Tibial nerve (tissue), 4 donors: ENCODE measurements at regions not wholly inside any gene's neighbourhood (a gene's known extent, or its start where the extent isn't known, plus 50 kb on each side); places are given as distances from the start of the nearest gene placed in this dataset.

Experiments
- DNase-seq, 2 donors: peaks; one replicate each; pipeline ENCODE4 v3.0.0-alpha.2; 2019; ENCODE audit warnings: low spot score in 2 of 2
- H3K27ac ChIP-seq, 4 donors: fragments of 200-600 bp; sonication (generic) in 3 of 4; one replicate each; pipeline ENCODE4 v1.5.1; 2017 to 2019; ENCODE audit warnings: mild to moderate bottlenecking in 1 of 4
- H3K27me3 ChIP-seq, 2 donors: fragments of 200-600 bp; sonication (generic) in 1 of 2; one replicate each; pipeline versions ENCODE4 v1.5.1 to v1.6.0; 2017 to 2019
- H3K36me3 ChIP-seq, 3 donors: fragments of 200-600 bp; sonication (generic); one replicate each; pipeline ENCODE4 v1.5.1; 2018 to 2019
- H3K4me1 ChIP-seq, 4 donors: fragments of 200-600 bp; sonication (generic) in 3 of 4; one replicate each; pipeline ENCODE4 v1.5.1; 2017 to 2019
- H3K4me3 ChIP-seq, 4 donors: fragments of 200-600 bp; sonication (generic) in 3 of 4; one replicate each; pipeline ENCODE4 v1.5.1; 2017 to 2019; ENCODE audit warnings: mild to moderate bottlenecking in 1 of 4, moderate library complexity in 1 of 4
- H3K9me3 ChIP-seq, 4 donors: fragments of 200-600 bp; sonication (generic) in 3 of 4; one replicate each; pipeline ENCODE4 v1.5.1; 2017 to 2019
- CTCF ChIP-seq, 5 experiments: fragments of 200-600 bp in 3 of 5; fragments of 450-650 bp in 2 of 5; sonication (generic) in 3 of 5; IDR thresholded peaks; one replicate each; pipeline ENCODE4 v1.5.1; 2016 to 2019; ENCODE audit warnings: antibody characterized with exemption in 5 of 5, mild to moderate bottlenecking in 3 of 5, moderate library complexity in 2 of 5
- EP300 ChIP-seq, 2 donors: sonication (generic); formaldehyde crosslinking; IDR thresholded peaks; one replicate each; pipeline ENCODE4 v1.6.1; 2017; ENCODE audit warnings: antibody characterized with exemption in 2 of 2, mild to moderate bottlenecking in 1 of 2
- POLR2A ChIP-seq, 2 donors: fragments of 450-650 bp; IDR thresholded peaks; one replicate each; pipeline ENCODE4 v1.6.1; 2017; ENCODE audit warnings: antibody characterized with exemption in 2 of 2, mild to moderate bottlenecking in 2 of 2, moderate library complexity in 2 of 2
- WGBS, 2 donors: methylation state at CpG; one replicate each; pipeline ENCODE4 v1.1.5; 2018; 5-methylcytosine and 5-hydroxymethylcytosine counted together

GRCh38 chr7:67566101-67566500 lies 569.5 kb downstream of the TYW1 start:
- no peak overlapping the region for H3K27ac ChIP-seq
- 71 to 76% methylated on average over 4 of the region's 4 CpGs for whole genome bisulfite sequencing, 2 donors

GRCh38 chr7:67571026-67571545 lies 574.5 kb downstream of the TYW1 start:
- Histone ChIP-seq H3K27ac (no peak overlapping the region), H3K27me3 (no peaks in the 10 kb centered on the region), H3K4me1 (no peaks in the 10 kb centered on the region), H3K9me3 (peaks cover 0 to 6% (median 0%) of the 10 kb centered on the region in 4 donors), H3K4me3 (no peak overlapping the region), H3K36me3 (no peaks in the 10 kb centered on the region)
- 66 to 76% methylated on average over 7 of the region's 7 CpGs for WGBS, 2 donors
- DNase-seq = no peak
- TF ChIP-seq POLR2A (IDR thresholded peaks at IDR 0.05) (no peak), EP300 (IDR thresholded peaks at IDR 0.05) (no peak), CTCF (IDR thresholded peaks at IDR 0.05) (no peak)

More at GRCh38 chr7:67566101-67566500, 569.5 kb downstream of the TYW1 start:
- H3K4me1 ChIP-seq = no peaks in the 10 kb centered on the region
- TF ChIP-seq EP300 (IDR thresholded peaks at IDR 0.05) = no peak
- no peak for TF ChIP-seq POLR2A (IDR thresholded peaks at IDR 0.05)
- no peak for TF ChIP-seq CTCF (IDR thresholded peaks at IDR 0.05)
- no peak overlapping the region for H3K4me3 ChIP-seq
- H3K36me3 ChIP-seq = no peaks in the 10 kb centered on the region
- peaks cover 0 to 1% (median 0%) of the 10 kb centered on the region in 4 donors for H3K9me3 ChIP-seq
- H3K27me3 ChIP-seq = no peaks in the 10 kb centered on the region
- no peak for DNase-seq

DNA sequence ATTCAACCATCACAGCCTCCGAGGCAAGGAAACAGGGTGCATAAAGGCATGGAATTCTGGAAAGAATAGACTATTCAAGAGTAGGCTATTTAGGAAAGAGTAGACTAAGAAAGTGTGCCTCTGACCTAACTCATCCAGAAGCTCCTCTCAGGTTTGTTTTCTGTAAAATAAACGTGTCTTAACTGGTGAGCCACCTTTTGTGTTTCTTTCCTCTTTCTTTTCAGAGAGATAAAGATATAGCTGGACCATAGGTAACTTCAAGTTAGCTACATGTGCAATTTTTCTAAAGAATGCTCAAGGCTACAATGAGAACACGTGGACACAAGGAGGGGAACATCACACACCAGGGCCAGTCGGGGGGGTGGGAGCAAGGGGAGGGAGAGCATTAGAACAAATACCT lies 577.0 kb downstream of the TYW1 start:
- no peaks in the 10 kb centered on the region for H3K27me3 ChIP-seq

GRCh38 chr7:67588631-67589030 lies 592.0 kb downstream of the TYW1 start:
- no peaks in the 10 kb centered on the region for H3K27me3 ChIP-seq
- no peak overlapping the region for H3K27ac ChIP-seq
- H3K4me3 ChIP-seq = no peak overlapping the region
- no peaks in the 10 kb centered on the region for H3K4me1 ChIP-seq
- no peak for DNase-seq
- peaks cover 0 to 69% (median 0%) of the 10 kb centered on the region in 4 donors for H3K9me3 ChIP-seq
- 70 to 74% methylated on average over 5 of the region's 5 CpGs for WGBS, 2 donors
- TF ChIP-seq EP300 (IDR thresholded peaks at IDR 0.05) (no peak), POLR2A (IDR thresholded peaks at IDR 0.05) (no peak), CTCF (IDR thresholded peaks at IDR 0.05) (no peak)
- H3K36me3 ChIP-seq = no peaks in the 10 kb centered on the region

More for the DNA sequence above, 577.0 kb downstream of the TYW1 start:
- Histone ChIP-seq H3K9me3 (peaks cover 0 to 19% (median 0%) of the 10 kb centered on the region in 4 donors), H3K36me3 (no peaks in the 10 kb centered on the region), H3K4me1 (no peaks in the 10 kb centered on the region), H3K27ac (no peak overlapping the region), H3K4me3 (no peak overlapping the region)
- WGBS, 2 donors = 80 to 82% methylated on average over 4 of the region's 4 CpGs
- DNase-seq = no peak
- TF ChIP-seq CTCF (IDR thresholded peaks at IDR 0.05) (no peak), EP300 (IDR thresholded peaks at IDR 0.05) (no peak), POLR2A (IDR thresholded peaks at IDR 0.05) (no peak)

DNA sequence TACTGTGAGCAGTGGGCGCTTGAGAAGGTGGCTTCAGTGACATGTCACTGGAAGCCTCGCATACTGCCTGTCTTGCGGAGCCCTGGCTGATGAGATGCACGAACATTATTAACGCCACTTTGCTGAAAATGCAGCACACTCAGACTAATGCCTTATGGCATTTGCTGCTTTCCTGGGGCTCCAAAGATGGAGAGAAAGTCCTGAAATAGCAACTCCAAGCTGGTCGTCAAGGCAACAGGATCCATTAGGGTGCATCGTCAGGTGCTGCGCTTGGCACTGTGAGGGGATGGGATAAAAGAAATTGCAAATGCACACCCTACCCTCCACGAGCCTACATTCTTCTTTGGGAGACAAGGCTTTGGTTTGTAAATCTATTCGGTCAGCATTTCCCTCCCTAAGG lies 592.5 kb downstream of the TYW1 start:
- no peak for DNase-seq
- Histone ChIP-seq H3K27me3 (no peaks in the 10 kb centered on the region), H3K36me3 (no peaks in the 10 kb centered on the region), H3K4me1 (no peaks in the 10 kb centered on the region), H3K27ac (no peak overlapping the region), H3K9me3 (peaks cover 0 to 63% (median 0%) of the 10 kb centered on the region in 4 donors), H3K4me3 (no peak overlapping the region)
- 76 to 77% methylated on average over 10 of the region's 10 CpGs for WGBS, 2 donors
- TF ChIP-seq POLR2A (IDR thresholded peaks at IDR 0.05) = no peak
- no peak for TF ChIP-seq EP300 (IDR thresholded peaks at IDR 0.05)
